EL (cell line): ENCODE measurements at regions not wholly inside any gene's neighbourhood (a gene's known extent, or its start where the extent isn't known, plus 50 kb on each side); places are given as distances from the start of the nearest gene placed in this dataset.

Experiments
- DNase-seq: peaks from one replicate; pipeline ENCODE4 v3.0.0-alpha.2; 2016

DNA sequence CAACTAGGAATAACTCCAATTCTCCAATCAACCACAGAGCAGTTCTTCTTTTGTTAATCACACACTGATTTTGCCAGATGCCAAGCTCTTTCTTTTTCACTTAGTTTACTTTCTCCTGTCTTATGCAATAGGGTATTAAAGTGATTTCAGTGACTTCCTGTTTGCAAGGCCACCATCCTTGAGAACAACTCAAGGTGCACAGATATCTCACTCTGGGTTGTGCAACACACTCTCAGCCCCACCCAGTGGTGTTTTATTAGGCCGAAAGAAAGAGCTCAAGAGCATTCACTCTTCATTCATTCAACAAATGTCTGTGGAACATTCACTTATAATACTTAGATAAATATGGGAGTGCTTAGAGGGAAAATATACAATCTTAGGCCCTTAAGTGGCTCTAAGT, 352.5 kb downstream of the ZNF326 start:
- DNase-seq, result no peak

DNA sequence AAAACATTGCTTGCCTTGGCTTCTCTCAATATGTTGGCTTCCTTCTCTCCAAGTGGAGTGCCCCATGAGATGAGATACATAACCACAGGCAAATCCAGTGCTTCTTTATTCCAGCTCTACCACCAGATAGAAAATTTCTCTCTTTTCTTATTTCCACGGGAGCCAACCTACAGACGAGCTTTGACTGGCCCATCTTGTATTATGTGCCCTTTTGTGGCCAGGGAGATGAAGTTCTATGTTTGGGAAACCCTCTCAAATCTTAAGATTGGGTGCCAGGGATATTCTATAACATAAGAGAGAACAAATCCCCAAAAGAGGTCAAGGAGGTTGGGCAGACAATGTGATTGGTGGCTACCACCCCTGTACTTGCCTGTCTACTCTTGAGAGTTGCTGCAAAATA, 351.8 kb downstream of the ZNF326 start:
- DNase-seq, result no peak

DNA sequence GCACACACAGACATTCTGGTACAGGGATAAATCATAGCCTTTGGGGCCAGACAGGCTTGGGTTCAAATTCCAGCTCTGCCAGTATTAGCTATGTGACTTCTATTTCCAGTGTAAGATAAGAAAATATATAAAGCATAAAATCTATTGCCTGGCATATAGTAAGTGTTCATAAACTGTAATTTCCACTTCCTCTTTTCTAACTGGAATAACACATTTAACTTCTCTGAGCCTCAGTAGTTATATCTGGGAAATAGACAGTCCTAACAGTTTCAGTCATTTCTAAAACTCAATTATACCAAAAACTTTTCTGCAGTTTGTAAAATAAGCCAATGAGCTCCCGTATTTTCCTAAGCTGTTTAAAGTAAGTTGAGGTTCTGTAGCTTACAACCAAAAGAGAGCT, 351.4 kb downstream of the ZNF326 start:
- DNase-seq, result no peak

DNA sequence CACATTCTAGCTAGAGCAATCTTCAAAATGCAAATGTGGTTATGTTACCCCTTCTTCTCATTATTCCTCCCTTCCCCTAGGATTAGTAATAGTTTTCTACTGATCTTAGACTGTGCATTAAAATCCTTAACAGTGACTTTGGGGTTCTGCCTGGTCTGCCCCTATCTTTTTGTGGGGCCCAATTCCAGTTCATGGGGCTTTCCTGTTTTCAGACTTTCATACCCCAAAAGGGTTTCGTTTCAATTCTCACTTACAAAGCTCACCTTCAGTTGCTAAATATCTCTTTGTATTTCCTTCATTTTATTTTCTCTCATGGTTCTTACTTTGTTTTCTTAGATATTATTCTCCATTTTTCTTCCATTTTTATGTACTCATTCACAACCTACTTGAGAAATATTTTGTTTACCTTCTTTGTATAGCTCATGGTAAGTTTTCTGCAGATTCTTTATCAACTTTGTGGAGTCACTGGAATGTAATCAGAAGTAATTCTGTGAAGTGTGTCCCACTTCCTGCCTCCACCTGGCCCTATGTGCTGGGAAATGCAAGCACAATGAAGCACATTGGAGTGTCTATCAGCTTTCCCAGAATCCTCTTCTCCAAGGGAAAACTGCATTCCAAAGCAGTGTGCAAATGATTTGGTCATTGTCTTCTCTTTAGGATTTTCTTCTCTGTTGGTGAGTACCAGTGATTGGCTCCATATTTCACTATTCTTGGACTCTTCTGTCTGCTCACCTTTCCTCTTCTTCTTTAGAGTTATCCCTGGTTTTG, 350.2 kb downstream of the ZNF326 start:
- DNase-seq, result no peak

DNA sequence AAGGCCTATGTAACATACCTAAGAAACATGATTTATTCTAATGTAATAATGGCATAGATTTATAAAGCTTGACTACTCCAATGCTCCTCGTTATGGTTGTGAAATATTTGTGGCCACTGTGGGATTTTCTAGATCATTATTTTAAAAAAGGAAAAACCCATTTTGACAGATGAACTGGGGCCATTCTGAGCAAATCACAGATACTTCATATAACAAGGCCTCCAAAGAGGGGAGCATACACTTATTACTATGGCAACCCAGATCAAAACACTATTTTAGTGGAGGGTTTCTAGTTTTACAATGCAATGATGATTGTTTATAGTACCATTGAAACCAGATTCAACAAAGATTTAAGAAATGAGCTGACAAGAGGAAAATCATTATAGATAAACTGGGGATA, 346.6 kb downstream of the ZNF326 start:
- no peak for DNase-seq

DNA sequence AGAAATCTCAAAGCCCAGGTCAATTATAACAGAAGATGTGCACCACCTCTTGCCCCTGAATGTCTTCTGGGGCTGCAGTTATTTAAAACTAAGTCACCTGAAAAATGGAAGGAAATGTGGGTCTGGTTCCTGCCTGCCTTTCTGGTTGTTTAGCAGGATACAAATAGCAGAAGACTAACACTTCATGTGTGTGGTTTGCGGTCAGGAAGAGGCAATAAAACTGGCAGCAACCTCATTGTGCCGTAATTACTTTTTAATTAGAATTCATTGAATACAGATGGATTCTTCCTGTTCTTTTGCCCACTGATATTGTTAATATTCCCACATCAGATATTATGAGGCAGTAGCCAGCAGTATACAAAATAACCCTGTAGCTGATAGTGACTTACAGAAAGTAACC, 345.7 kb downstream of the ZNF326 start:
- no peak for DNase-seq

DNA sequence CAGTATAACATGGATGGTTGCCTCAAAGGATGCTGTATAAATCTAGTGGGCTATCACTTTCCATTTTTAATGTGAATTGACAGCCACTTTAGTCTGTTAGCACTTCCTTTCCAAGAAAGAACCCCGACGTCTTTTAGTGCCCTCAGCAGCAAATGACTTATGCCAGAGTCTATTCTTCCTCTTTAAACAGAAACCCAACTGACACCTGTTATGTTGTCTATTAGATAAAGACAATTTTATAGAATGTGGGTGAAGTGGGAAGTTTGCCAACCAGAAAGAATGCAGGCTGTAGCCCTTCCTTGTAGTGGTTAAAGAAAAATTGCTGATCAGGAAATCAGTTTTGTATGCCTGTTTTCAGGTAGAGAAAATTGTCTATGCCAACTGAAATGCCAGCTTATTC, 344.9 kb downstream of the ZNF326 start:
- DNase-seq, result no peak

DNA sequence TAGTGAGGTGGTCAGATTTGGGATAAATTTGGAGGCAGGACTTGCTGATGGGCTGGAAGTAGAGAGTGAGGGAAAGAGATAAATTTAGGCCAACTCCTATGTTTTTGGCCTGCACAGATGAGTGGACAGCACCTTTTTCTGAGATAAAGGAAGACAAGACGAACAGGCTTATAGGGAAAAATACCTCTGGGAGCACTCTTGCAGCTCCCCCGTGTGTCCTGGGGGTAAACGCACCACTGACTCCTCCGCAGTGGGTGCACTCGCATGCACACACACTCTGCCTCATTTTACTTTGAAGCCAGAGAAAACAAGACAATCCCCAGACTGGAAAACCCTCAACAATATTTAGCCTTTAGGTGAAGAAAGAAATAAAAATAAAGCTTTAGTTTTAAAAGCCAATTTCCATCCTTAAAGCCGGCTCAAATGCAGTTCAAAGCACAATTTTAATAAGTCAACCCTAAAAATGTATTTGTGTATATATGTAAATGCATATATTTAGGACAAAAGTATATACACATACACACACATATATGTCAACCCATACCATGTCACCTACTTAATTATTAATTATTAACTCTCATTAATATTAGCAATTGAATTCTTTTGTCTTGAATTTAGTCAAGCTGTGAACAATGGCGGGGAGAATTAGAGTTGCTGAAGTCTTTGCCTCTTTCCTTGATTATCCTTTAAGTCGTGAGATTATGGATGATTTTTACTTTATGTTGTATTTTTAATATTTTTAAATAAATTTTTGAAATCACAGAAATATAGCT, 341.8 kb downstream of the ZNF326 start:
- no peak for DNase-seq

DNA sequence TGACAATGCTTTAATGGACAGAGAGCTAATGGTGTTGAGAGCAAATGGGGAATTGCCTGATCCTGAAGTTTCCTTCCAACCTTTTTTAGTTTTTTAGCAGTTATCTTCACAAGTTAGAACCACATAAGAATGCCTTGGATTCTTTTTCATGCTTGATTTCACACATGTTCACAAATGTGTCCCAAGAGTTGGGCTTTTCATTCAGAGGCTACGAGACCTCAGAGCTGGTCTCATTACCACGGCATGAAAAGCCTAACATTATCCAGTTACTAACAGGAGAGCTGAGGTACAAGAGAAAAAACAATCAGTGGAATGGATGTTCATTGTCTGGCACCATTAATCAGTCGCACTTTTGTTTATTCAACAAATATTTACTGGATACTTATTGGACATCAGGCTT, 340.6 kb downstream of the ZNF326 start:
- no peak for DNase-seq

DNA sequence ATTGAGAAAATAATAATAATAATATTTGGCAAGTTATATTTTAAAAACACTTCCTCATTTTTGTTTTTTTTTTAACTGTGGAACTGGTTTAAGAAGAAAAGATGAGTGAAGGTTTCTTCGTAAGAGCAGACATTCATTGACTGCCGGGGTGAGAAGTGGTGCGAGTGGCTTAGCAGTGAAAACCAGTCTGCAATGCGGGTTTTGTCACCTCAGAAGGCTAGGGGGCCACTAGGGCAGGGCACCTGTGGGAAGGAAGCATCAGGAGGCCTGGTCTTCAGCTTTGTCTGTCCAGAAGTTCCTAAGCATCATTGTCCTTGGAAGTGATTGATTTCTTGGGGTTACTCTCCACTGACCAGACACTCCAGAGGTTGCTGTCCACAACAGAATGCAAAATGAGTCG, 339.2 kb downstream of the ZNF326 start:
- no peak for DNase-seq

DNA sequence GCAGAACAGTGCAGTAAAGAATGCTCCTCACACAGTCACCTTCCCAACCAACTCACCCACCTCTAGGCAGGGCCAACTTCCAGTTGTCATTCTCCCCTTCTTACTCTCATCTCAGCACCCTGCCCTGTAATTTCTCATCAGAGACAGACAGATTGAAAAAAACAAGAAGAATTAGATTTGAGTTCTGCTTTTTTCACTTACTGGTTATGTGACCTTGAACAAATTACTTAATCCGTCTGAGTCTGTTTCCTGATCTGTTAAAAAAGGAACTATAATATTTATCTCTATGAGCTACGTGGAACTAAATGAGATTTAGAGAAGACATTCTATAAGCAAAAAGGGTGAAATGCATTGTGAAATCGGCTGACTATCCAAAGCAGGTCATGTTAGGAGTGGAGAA, 330.3 kb downstream of the ZNF326 start:
- no peak for DNase-seq

DNA sequence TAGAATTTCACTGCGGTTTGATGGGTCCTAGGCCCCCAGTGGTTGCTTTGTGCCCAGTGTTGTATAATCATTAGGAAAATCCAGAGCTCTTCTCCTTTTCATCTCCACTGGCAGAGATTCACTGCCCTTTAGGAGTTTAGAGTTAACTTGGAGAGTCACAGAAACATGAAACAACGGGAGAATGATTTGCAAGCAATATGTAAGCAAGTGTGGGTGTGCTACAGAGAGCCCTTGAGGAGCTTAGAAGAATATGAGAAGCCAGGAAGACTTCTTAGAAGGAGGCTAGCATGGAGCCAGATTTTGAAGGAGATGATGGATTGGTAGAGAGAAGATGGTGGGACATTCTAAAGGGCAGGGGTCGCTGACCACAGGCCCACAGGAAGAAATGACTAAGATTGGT, 327.3 kb downstream of the ZNF326 start:
- no peak for DNase-seq

DNA sequence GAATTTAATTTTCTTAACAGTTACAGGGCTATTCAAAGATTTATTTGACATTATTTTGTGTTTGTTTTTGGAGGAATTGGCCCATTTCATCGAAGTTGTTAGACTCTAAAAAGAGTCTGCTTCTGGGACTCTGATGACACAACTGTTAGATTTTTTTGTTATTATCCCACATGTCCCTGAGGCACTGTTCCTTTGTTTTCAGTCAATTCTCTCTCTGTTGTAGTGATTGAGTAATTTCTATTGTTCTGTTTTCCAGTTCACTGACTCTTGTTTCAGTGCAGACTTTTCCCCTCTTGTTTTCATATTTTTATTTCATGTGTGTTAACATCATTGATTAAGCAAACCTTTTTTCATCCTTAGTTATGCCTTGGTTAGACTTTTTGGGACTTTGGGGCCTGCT, 325.0 kb downstream of the ZNF326 start:
- no peak for DNase-seq

DNA sequence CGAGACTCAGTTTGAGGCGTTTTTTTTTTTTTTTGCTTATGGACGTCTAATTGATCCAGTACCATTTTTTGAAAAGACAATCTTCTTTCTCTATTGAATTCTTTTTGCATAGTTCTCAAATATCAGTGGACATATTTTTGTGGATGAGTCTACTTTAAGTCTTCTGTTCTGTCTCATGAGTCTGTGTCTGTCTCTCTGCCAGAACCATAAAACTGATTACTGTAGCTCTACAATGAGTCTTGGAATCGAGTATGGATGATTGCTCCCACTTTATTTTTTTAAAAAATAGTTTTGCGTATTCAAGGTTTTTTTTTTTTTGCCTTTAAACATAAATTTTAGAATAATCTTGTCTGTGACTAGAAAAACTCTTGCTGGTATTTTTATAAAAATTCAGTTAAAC, 323.5 kb downstream of the ZNF326 start:
- DNase-seq, result no peak

DNA sequence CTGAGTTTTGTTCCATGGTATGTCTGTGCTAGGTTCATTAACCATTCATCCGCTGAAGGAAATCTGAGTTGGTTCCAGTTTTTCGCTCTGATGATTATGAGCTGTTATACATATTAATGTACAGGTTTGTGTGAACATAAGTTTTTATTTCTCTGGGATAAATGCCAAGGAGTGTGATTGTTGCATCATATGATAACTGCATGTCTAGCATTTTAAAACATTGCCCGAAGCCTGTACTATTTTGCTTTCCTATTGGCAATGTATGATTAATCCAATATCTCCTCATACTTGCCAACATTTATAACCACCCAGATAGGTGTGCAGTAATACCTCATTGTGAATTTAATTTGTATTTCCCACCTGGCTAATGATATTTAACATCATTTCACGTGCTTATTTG, 322.7 kb downstream of the ZNF326 start:
- DNase-seq, result no peak

DNA sequence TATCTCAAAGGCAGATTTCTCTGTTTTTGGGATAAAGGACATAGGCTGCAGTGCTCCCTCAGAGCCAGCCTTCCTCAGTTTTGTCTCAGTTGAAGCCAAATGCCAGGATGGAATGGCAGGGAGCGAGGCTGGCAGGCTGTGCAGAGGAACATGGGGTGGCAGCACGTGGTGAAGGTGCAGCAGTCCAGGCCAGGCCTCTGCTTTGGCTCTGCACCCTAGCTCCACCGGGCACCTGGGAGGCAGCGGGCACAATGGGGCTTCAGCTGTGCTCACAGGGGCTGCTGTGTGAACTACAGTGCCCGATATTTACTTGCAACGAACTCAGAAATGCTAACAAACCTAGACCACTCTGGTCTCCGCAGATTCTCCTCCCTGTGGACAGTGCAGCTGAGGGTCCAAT, 319.6 kb downstream of the ZNF326 start:
- DNase-seq, result no peak

DNA sequence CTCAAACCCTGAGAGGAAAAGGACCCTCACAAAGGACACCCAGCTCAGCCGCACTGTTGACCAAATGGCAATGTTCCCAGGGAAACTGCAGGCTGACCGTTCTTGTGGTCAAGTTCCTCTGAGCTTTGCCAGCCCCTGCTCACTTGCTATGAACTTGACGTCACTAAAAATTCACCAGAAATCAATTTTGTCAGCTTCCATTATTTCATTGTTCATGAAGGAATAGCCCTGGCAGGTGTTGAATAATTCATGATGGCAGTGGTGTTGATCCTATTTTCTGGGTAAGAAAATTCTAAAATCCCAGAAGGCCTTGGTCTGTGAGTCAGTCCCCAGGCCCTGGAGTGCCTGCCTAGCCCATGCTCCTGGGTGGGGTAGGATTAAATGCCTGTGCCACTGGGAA, 318.9 kb downstream of the ZNF326 start:
- no peak for DNase-seq

DNA sequence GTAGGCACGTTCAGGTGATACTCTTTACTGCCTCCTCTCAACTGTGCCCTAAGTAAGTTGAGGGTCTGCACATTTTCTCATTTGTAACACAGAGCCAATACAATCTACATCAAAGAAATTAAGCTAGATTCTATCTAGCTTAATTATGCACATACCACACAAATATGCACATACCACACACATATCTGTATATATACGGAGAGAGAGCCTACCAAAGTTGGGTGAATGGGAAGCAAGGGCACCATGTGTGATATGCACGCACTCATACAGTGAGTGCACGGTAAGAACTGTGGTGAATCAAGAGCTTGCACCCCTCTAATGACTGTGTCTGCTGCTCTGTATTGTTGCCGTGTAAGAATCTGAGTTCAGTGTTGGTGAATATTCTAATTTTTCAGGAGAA, 314.9 kb downstream of the ZNF326 start:
- no peak for DNase-seq

DNA sequence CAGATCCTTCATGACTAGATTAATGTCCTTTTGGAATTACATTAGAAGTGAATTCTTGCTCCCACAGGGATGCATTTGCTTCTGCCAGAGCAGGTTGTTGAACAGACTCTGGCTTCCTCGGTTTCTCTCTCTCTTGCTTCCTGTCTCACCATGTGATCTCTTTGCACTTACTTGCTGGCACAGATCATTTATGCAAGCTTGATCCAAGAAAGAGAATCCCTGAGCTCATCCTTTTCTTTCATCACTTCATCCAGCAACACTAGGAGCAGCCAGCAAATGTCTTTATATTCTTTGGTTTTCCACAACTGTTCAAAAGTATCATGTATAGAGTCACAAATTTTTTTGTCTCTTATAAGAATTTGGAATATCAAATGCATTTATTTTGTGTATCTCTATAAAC, 313.5 kb downstream of the ZNF326 start:
- DNase-seq, result no peak

DNA sequence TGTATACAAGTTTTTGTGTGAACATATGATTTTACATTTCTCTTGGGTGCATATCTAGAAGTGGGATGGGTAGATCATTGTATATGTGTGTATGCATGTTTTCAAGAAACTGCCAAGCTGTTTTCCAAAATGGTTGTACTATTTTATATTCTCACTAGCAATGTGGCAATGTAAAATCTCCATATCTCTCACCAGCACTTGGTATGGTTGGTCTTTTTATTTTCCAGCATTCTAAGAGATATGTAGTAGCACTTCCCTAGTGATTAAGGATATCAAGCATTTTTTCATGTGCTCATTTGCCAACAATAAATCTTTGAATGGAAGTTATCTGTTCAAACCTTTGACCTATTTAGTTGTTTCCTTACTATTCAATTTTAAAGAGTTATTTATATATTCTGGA, 310.7 kb downstream of the ZNF326 start:
- DNase-seq, result no peak

DNA sequence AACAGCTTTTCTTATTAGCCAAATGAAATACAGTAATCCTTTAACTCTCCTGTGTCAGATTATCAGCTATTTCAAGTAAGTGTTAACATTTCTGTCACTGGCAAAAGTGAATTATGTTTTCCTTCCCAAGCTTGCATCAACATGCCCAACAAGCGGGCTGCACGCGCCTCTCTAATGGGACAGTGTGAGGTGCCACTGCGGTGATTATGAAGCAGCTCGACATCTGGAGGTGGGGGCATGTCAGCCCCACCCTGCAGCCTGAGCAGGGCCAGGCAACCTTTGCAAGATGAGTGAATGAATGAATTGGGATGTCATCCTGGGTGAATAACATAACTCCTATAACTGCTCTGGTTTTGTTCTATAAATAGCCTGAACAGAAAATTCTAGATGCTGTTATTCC, 301.4 kb downstream of the ZNF326 start:
- no peak for DNase-seq

DNA sequence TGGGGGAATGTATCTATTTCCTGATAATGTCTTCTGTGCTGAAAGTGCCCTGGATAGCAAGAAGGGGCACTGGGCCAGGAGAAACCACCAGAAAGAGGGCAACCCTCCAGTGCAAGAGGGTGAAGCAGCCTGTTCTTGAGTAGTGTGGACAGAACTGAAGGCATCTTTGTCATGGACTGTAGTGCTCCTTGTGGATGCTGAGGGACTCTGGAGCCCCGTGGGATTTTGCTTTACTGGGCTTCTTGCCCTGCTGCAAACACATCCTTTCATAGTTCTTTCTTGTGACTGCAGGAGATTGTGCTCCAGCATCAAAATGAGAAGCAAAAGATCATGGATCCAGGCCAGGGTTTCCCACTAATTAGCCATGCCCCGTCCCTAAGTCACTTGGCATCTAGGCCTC, 300.6 kb downstream of the ZNF326 start:
- no peak for DNase-seq

DNA sequence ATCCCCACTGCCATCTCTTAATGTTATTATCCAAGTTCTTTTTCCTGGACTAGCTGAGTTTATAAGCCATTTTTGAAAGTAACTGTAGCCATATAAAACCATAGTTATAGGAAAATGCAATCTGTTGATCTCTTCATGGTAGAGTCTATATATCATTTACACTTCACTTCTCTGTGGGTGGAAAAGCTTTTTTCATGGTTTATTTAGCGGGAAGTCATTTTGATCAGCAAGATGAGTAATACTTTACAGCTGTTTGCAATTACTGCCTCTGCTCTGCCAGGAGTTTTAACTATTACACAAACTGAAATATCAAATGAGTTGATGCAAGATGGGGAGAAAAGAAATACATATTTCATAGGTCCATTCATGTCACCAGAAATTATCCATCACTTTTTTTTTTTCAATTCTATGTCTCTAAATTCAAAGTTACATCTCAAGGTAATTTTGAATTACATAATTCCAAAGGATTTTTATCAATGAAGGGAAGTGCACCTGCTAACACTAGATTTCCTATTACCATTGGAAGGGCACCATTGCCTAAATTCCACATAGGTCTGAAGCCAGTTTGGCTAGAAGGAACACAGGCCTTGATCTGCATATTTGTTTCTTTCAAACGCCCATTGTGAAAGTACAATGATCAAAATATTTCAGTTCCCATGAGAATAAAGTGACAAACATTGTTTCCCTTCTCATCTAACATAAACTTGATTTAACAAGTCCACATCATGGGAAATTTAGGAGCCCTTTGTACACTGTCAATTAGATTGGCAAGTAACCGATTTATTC, 296.7 kb downstream of the ZNF326 start:
- DNase-seq, result no peak

DNA sequence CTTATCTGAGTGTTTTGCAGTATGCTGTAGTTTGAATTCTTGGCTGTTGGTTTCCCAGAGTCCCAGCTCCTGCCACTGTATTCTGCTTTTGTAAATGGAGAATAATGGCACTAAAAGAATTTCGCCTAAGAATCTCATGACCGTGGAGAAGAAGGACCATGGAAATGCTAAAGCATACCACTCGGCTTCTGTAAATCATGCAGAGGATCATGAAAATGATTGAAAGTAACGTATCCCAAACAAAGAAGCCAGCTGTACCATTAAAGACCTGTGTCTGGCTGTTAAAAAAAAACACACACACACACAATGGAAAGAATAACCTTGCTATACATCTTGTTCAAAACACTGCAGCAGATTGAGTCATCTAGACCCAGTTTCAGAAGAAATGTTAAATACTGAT, 287.9 kb downstream of the ZNF326 start:
- no peak for DNase-seq
